Erythroblast (primary cell): ENCODE measurements at regions not wholly inside any gene's neighbourhood (a gene's known extent, or its start where the extent isn't known, plus 50 kb on each side); places are given as distances from the start of the nearest gene placed in this dataset.

Experiments
- GATA1 ChIP-seq: IDR thresholded peaks from 2 replicates; pipeline ENCODE4 v1.6.1; 2011; ENCODE audit warnings: low read depth, mild to moderate bottlenecking, control low read depth, low read length, moderate library complexity
- POLR2A ChIP-seq: IDR thresholded peaks from 2 replicates; pipeline ENCODE4 v1.6.1; 2011; ENCODE audit warnings: mild to moderate bottlenecking, low read length

DNA sequence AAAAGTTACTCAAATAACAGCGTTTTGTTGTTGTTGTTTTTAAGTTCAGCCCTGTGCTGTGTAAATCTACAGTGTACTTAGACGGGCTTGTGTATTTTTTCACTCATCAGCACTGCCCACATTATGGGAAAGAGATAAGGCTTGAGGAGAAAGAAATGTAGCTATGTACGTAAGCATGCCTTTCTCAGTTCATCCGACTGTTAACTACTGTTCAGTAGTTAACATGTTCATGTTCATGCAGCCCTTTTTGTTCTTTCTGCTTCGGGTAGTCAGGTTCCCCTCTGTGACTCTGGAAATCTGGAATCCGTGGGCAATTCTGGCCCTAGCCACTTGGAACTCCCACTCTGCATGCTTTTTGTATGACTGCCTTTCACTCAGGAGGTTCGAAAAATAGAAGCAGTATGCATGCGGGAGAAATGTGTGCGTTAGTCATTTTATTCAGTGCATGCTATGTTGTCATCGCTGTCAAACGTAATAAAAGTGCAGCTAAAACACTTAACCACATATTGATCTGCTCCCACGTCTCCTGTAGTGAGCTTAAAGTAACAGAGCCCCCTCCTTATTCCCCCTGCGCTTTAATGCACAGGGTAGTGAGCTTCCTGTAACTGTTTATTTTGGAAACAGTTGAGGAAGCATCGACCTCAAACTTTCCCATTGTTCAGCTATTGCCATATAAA lies 283.1 kb upstream of the NR2F2 start:
- TF ChIP-seq POLR2A (no peak), GATA1 (no peak)
